Esophagus (tissue), 2 donors: ENCODE measurements at regions not wholly inside any gene's neighbourhood (a gene's known extent, or its start where the extent isn't known, plus 50 kb on each side); places are given as distances from the start of the nearest gene placed in this dataset.
"Not testable (repeated sequence)": the region's sequence is repeated elsewhere in the genome, so short reads cannot be mapped to it uniquely, and the experiment has no call there.

Source experiments
- H3K27ac ChIP-seq, 2 donors: one replicate each; pipeline ENCODE4 v1.5.1; 2013; ENCODE audit warnings: low read depth in 2 of 2, mild to moderate bottlenecking in 2 of 2, inconsistent platforms in 1 of 2, low read length in 1 of 2, moderate library complexity in 1 of 2
- H3K27me3 ChIP-seq, 2 donors: one replicate each; pipeline ENCODE4 v1.6.1; 2013; ENCODE audit warnings: low read length in 2 of 2, control low read depth in 1 of 2, mild to moderate bottlenecking in 1 of 2; ENCODE audit not compliant: insufficient read depth in 2 of 2, control insufficient read depth in 1 of 2
- H3K36me3 ChIP-seq, 2 donors: one replicate each; pipeline ENCODE4 v1.6.1; 2013; ENCODE audit warnings: low read length in 1 of 2; ENCODE audit not compliant: control insufficient read depth in 2 of 2, insufficient read depth in 2 of 2
- H3K4me1 ChIP-seq, 2 donors: one replicate each; pipeline ENCODE4 v1.6.1; 2013; ENCODE audit warnings: low read length in 1 of 2; ENCODE audit not compliant: control insufficient read depth in 2 of 2, insufficient read depth in 2 of 2
- H3K4me3 ChIP-seq, 2 donors: one replicate each; pipeline ENCODE4 v1.5.1; 2013; ENCODE audit warnings: low read length in 2 of 2, mild to moderate bottlenecking in 2 of 2, low read depth in 1 of 2, moderate library complexity in 1 of 2
- H3K9me3 ChIP-seq, 2 donors: one replicate each; pipeline ENCODE4 v1.6.1; 2013; ENCODE audit warnings: mild to moderate bottlenecking in 2 of 2, low read depth in 1 of 2, low read length in 1 of 2, moderate library complexity in 1 of 2; ENCODE audit not compliant: control insufficient read depth in 2 of 2, insufficient read depth in 1 of 2
- WGBS, 2 donors: extraction: QIAGEN DNeasy Blood & Tissue Kit; methylation state at CpG; one replicate each; pipeline ENCODE4 v1.1.7; 2013; 5-methylcytosine and 5-hydroxymethylcytosine counted together
- donor health status: healthy with polysubstance abuse.
- donor health status: Bipolar disorder and iron deficiency.

- not testable (repeated sequence) for H3K4me3 ChIP-seq, H3K27me3 ChIP-seq, H3K4me1 ChIP-seq, H3K9me3 ChIP-seq, H3K27ac ChIP-seq, H3K36me3 ChIP-seq
- WGBS, 2 donors: 74 to 80% methylated on average over 2 of the region's 2 CpGs
These were observed 99.5 kb upstream of the POU3F1 start for GRCh38 chr1:38146079-38146478.

- Histone ChIP-seq H3K4me3 (no peak overlapping the region), H3K4me1 (peaks cover 0 to 17% of the 10 kb centered on the region in 2 donors), H3K9me3 (peaks cover 0 to 3% of the 10 kb centered on the region in 2 donors), H3K27ac (no peak overlapping the region), H3K27me3 (no peaks in the 10 kb centered on the region), H3K36me3 (no peaks in the 10 kb centered on the region)
- 77 to 85% methylated on average over 2 of the region's 2 CpGs for WGBS, 2 donors
These were observed 96.0 kb upstream of the POU3F1 start for GRCh38 chr1:38142606-38143005.

GRCh38 chr1:38141483-38141882 is 94.9 kb upstream of the POU3F1 start:
- Histone ChIP-seq H3K4me3 (no peak overlapping the region), H3K27me3 (no peaks in the 10 kb centered on the region), H3K27ac (no peak overlapping the region), H3K9me3 (peaks cover 0 to 3% of the 10 kb centered on the region in 2 donors), H3K4me1 (peaks cover 0 to 17% of the 10 kb centered on the region in 2 donors), H3K36me3 (no peaks in the 10 kb centered on the region)
- 62 to 64% methylated on average over 3 of the region's 3 CpGs for WGBS, 2 donors

GRCh38 chr1:38139738-38140487 is 93.3 kb upstream of the POU3F1 start:
- no peaks in the 10 kb centered on the region for H3K36me3 ChIP-seq
- no peaks in the 10 kb centered on the region for H3K9me3 ChIP-seq
- peaks cover 0 to 17% of the 10 kb centered on the region in 2 donors for H3K4me1 ChIP-seq
- H3K4me3 ChIP-seq: no peak overlapping the region
- no peak overlapping the region for H3K27ac ChIP-seq
- no peaks in the 10 kb centered on the region for H3K27me3 ChIP-seq
- 23 to 26% methylated on average over 15 of the region's 15 CpGs for WGBS, 2 donors

- H3K4me3 ChIP-seq: no peak overlapping the region
- H3K9me3 ChIP-seq: no peaks in the 10 kb centered on the region
- peaks cover 0 to 17% of the 10 kb centered on the region in 2 donors for H3K4me1 ChIP-seq
- WGBS, 2 donors: 15 to 31% methylated on average over 6 of the region's 6 CpGs
- no peak overlapping the region for H3K27ac ChIP-seq
- no peaks in the 10 kb centered on the region for H3K36me3 ChIP-seq
- no peaks in the 10 kb centered on the region for H3K27me3 ChIP-seq
These were observed 92.1 kb upstream of the POU3F1 start for GRCh38 chr1:38138498-38139233.

- Histone ChIP-seq H3K4me3 (no peak overlapping the region), H3K27ac (no peak overlapping the region), H3K36me3 (no peaks in the 10 kb centered on the region), H3K4me1 (peaks cover 0 to 17% of the 10 kb centered on the region in 2 donors), H3K9me3 (no peaks in the 10 kb centered on the region), H3K27me3 (no peaks in the 10 kb centered on the region)
- 83% methylated on average over 3 of the region's 3 CpGs for WGBS, 2 donors
These were observed 90.6 kb upstream of the POU3F1 start for GRCh38 chr1:38137164-38137563.

GRCh38 chr1:38135625-38136414 is 89.2 kb upstream of the POU3F1 start:
- 58 to 66% methylated on average over 24 of the region's 24 CpGs for WGBS, 2 donors
- Histone ChIP-seq H3K27me3 (no peaks in the 10 kb centered on the region), H3K36me3 (no peaks in the 10 kb centered on the region)

GRCh38 chr1:38134294-38134755 is 87.7 kb upstream of the POU3F1 start:
- Histone ChIP-seq H3K36me3 (no peaks in the 10 kb centered on the region), H3K27ac (no peak overlapping the region), H3K4me3 (no peak overlapping the region), H3K27me3 (no peaks in the 10 kb centered on the region), H3K9me3 (no peaks in the 10 kb centered on the region), H3K4me1 (peaks cover 0 to 11% of the 10 kb centered on the region in 2 donors)
- WGBS, 2 donors: 21 to 30% methylated on average over 22 of the region's 22 CpGs

More at GRCh38 chr1:38135625-38136414, 89.2 kb upstream of the POU3F1 start:
- H3K4me1 ChIP-seq: peaks cover 0 to 17% of the 10 kb centered on the region in 2 donors
- no peak overlapping the region for H3K4me3 ChIP-seq
- no peaks in the 10 kb centered on the region for H3K9me3 ChIP-seq
- H3K27ac ChIP-seq: no peak overlapping the region

GRCh38 chr1:38133756-38134155 is 87.2 kb upstream of the POU3F1 start:
- peaks cover 0 to 5% of the 10 kb centered on the region in 2 donors for H3K4me1 ChIP-seq
- no peaks in the 10 kb centered on the region for H3K27me3 ChIP-seq
- no peaks in the 10 kb centered on the region for H3K9me3 ChIP-seq
- H3K27ac ChIP-seq: no peak overlapping the region
- H3K4me3 ChIP-seq: no peak overlapping the region
- H3K36me3 ChIP-seq: no peaks in the 10 kb centered on the region
- WGBS, 2 donors: 48 to 50% methylated on average over 26 to 27 of the region's 27 CpGs
